ENCODE measurements at regions not wholly inside any gene's neighbourhood (a gene's known extent, or its start where the extent isn't known, plus 50 kb on each side); places are given as distances from the start of the nearest gene placed in this dataset.

DNA sequence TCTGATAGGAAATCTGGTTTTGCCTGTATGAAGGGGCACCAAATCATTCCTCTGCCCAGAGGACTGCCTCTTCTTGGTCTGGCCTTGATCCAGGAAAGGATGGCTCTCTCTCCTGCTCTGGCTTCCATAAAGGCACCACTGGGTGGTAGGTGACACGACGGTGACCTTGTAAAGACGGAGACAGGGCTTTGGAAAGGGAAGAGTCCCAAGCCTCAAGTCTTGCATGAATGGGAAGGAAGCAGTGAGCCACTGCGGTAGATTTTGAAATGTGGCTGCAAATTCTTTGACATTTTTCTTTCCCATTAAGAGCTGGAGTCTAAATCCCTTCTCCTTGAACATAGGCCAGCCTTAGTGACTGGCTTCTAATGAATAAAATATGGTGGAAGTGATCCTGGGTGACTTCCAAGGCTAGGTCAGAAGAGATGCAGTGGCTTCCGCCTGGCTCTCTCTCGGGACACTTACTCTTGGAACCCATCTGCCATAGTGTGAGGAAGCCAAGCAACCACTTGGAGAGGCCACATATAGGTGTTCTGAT lies 347.4 kb downstream of the BCOR start:
- H3K4me2 ChIP-seq (ENCODE audit: insufficient read depth, insufficient read length, low read length), result no peak overlapping the region
- H2BK20ac ChIP-seq (ENCODE audit: low read depth, low read length, poor library complexity, severe bottlenecking), result no peak overlapping the region
- H3K79me2 ChIP-seq (ENCODE audit: insufficient read depth, low read length), result no peaks in the 10 kb centered on the region
- H3K18ac ChIP-seq (ENCODE audit: insufficient read length, low read depth, low read length), result no peak overlapping the region
- no peak overlapping the region for H3K4ac ChIP-seq (ENCODE audit: low read depth, low read length)
- no peaks in the 10 kb centered on the region for H3K27me3 ChIP-seq (ENCODE audit: insufficient read depth, low read length)
- Mint-ChIP-seq H3K9me3 (peaks cover 56 to 72% of the 10 kb centered on the region in 2 experiments), H3K36me3 (ENCODE audit: insufficient read depth in 1 of 3, low read depth in 3 of 3) (peaks cover 4 to 5% (median 5%) of the 10 kb centered on the region in 3 experiments; a peak in 5 of 7 replicates), H3K4me1 (peaks cover 4 to 8% of the 10 kb centered on the region in 2 experiments; a peak in 3 of 4 replicates), H3K27me3 (ENCODE audit: low read depth) (peaks cover 1% of the 10 kb centered on the region), H3K27ac (no peak overlapping the region), H3K4me3 (no peak overlapping the region)
- DNase-seq, result no peak
- WGBS (ENCODE audit: extremely low coverage, insufficient read length, low lambda C conversion rate), result no CpG with 5 or more reads among the region's 6 CpGs
- no peak for TF ChIP-seq CTCF (conservative IDR thresholded peaks at IDR 0.05)
- H4K20me1 ChIP-seq (ENCODE audit: control insufficient read depth, insufficient read depth, insufficient read length), result no peaks in the 10 kb centered on the region
- H3K9ac ChIP-seq (ENCODE audit: extremely low read depth, insufficient read length, low read length), result no peak overlapping the region
- H2BK5ac ChIP-seq (ENCODE audit: insufficient read length, low read length), result no peak overlapping the region
- no peak overlapping the region for H4K91ac ChIP-seq (ENCODE audit: insufficient read length, low read depth, low read length)
- no peak overlapping the region for H2AFZ ChIP-seq (ENCODE audit: low read length)
- H3K23me2 ChIP-seq (ENCODE audit: insufficient read length, low read depth, low read length, poor library complexity, severe bottlenecking), result no peaks in the 10 kb centered on the region
- no peaks in the 10 kb centered on the region for H3K79me1 ChIP-seq (ENCODE audit: insufficient read depth, low read depth, low read length, poor library complexity, severe bottlenecking)
- H4K8ac ChIP-seq (replicated peaks; ENCODE audit: insufficient read length, low read depth, low read length), result no peak overlapping the region
- no peak overlapping the region for H3T11ph ChIP-seq (ENCODE audit: low read length)
- no peak overlapping the region for H2BK120ac ChIP-seq (ENCODE audit: low read depth, low read length, poor library complexity, severe bottlenecking)
- no peaks in the 10 kb centered on the region for H3K9me3 ChIP-seq (ENCODE audit: control insufficient read depth, low read depth, low read length)
- H3K23ac ChIP-seq (ENCODE audit: insufficient read length, low read depth, low read length), result no peak overlapping the region
- no peak overlapping the region for H2BK15ac ChIP-seq (ENCODE audit: low read depth, low read length)
- no peak overlapping the region for H3K27ac ChIP-seq (ENCODE audit: insufficient read length, low read depth, low read length)
- H3K14ac ChIP-seq (ENCODE audit: insufficient read depth, low read length), result no peak overlapping the region
- no peak overlapping the region for H4K5ac ChIP-seq (ENCODE audit: insufficient read length, low read depth, low read length)
- H2AK5ac ChIP-seq (ENCODE audit: insufficient read length, low read length), result no peak overlapping the region
- no peaks in the 10 kb centered on the region; the same call in 1 of the 2 replicates for H3K4me1 ChIP-seq (ENCODE audit: insufficient read depth, low read length)
- H2BK12ac ChIP-seq (ENCODE audit: insufficient read length, low read depth, low read length), result no peak overlapping the region
- no peak overlapping the region for H3K56ac ChIP-seq (ENCODE audit: insufficient read length, low read depth, low read length)

Data from H9 (cell line).